DOHH2 (cell line): ENCODE measurements at regions not wholly inside any gene's neighbourhood (a gene's known extent, or its start where the extent isn't known, plus 50 kb on each side); places are given as distances from the start of the nearest gene placed in this dataset.

Experiments used
- H3F3A ChIP-seq: fragments of 200-600 bp; sonication (generic), shearing (Covaris generic); 2 replicates; pipeline ENCODE4 v1.6.0; 2016; ENCODE audit warnings: antibody characterized with exemption, mild to moderate bottlenecking; ENCODE audit not compliant: control insufficient read depth, insufficient read depth
- H3K27ac ChIP-seq: fragments of 200-600 bp; sonication (generic); 2 replicates; pipeline ENCODE4 v1.5.1; 2014; ENCODE audit warnings: low read depth, mild to moderate bottlenecking, low read length, moderate library complexity
- H3K27me3 ChIP-seq: fragments of 200-600 bp; sonication (generic); 2 replicates; pipeline ENCODE4 v1.6.1; 2014; ENCODE audit warnings: mild to moderate bottlenecking, low read length, mixed read lengths; ENCODE audit not compliant: control insufficient read depth
- H3K36me3 ChIP-seq: fragments of 200-600 bp; sonication (generic); 2 replicates; pipeline ENCODE4 v1.6.1; 2014; ENCODE audit warnings: mild to moderate bottlenecking, low read length, moderate library complexity, mixed read lengths; ENCODE audit not compliant: control insufficient read depth
- H3K4me1 ChIP-seq: fragments of 200-600 bp; sonication (generic); 2 replicates; pipeline ENCODE4 v1.6.1; 2014; ENCODE audit warnings: mild to moderate bottlenecking, low read length, mixed read lengths; ENCODE audit not compliant: control insufficient read depth
- H3K4me2 ChIP-seq: fragments of 200-600 bp; sonication (generic); 2 replicates; pipeline ENCODE4 v1.6.0; 2014; ENCODE audit warnings: mild to moderate bottlenecking, low read length, moderate library complexity
- H3K4me3 ChIP-seq: fragments of 200-600 bp; sonication (generic); 2 replicates; pipeline ENCODE4 v1.5.1; 2014; ENCODE audit warnings: mild to moderate bottlenecking, low read length, mixed read lengths
- H3K79me2 ChIP-seq: fragments of 200-600 bp; sonication (generic); 2 replicates; pipeline ENCODE4 v1.6.1; 2014; ENCODE audit warnings: mild to moderate bottlenecking, low read length, mixed read lengths; ENCODE audit not compliant: control insufficient read depth
- H3K9me2 ChIP-seq: fragments of 200-600 bp; sonication (generic); replicated peaks from 2 replicates; pipeline ENCODE4 v1.6.1; 2014; ENCODE audit warnings: mild to moderate bottlenecking, low read length, mixed read lengths; ENCODE audit not compliant: control insufficient read depth
- H3K9me3 ChIP-seq: fragments of 200-600 bp; sonication (generic); 2 replicates; pipeline ENCODE4 v1.6.1; 2014; ENCODE audit warnings: antibody characterized with exemption, low read length, mixed read lengths; ENCODE audit not compliant: control insufficient read depth, insufficient read depth
- H4K20me1 ChIP-seq: fragments of 200-600 bp; sonication (generic); 2 replicates; pipeline ENCODE4 v1.6.0; 2014; ENCODE audit warnings: low read depth, mild to moderate bottlenecking, antibody characterized with exemption, low read length, moderate library complexity; ENCODE audit not compliant: control insufficient read depth, insufficient read depth
- EZH2phosphoT487 ChIP-seq: fragments of 200-600 bp; sonication (generic); IDR thresholded peaks from 2 replicates; pipeline ENCODE4 v1.6.1; 2017; ENCODE audit warnings: borderline replicate concordance, mild to moderate bottlenecking, antibody characterized with exemption, low read length, moderate library complexity, mixed read lengths
- TF ChIP-seq, protein P1 (sequence below): fragments of 200-600 bp; sonication (generic); IDR thresholded peaks from one replicate; pipeline ENCODE4 v1.5.1; 2014; ENCODE audit warnings: antibody characterized with exemption, mild to moderate bottlenecking, low read depth, low read length; ENCODE audit not compliant: poor library complexity, severe bottlenecking

DNA sequence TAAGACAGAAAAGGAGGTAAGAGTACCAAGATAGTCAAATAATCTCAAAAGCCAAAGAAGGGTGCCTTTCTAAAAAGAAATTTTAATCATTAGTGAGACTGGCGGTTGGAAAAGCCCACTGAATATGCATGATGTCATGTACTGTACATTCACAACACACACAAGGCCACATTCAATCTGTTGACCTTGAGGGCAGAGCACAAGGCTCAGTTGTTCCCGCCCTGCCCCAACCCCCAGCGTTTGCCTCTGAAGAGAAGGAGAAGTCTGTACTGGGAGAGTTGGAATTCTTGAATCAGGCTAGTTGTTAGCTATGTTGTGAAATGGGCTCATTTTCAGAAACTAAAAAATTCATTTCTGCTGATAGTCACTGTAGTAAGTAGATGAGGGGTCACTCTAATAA is 50.2 kb upstream of the NID2 start:
- H3K27ac ChIP-seq: no peak overlapping the region
- H3K36me3 ChIP-seq: no peaks in the 10 kb centered on the region
- H3F3A ChIP-seq: no peaks in the 10 kb centered on the region
- H4K20me1 ChIP-seq: no peaks in the 10 kb centered on the region
- TF ChIP-seq, protein P1, sequence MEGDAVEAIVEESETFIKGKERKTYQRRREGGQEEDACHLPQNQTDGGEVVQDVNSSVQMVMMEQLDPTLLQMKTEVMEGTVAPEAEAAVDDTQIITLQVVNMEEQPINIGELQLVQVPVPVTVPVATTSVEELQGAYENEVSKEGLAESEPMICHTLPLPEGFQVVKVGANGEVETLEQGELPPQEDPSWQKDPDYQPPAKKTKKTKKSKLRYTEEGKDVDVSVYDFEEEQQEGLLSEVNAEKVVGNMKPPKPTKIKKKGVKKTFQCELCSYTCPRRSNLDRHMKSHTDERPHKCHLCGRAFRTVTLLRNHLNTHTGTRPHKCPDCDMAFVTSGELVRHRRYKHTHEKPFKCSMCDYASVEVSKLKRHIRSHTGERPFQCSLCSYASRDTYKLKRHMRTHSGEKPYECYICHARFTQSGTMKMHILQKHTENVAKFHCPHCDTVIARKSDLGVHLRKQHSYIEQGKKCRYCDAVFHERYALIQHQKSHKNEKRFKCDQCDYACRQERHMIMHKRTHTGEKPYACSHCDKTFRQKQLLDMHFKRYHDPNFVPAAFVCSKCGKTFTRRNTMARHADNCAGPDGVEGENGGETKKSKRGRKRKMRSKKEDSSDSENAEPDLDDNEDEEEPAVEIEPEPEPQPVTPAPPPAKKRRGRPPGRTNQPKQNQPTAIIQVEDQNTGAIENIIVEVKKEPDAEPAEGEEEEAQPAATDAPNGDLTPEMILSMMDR: no peak
- no peak for TF ChIP-seq EZH2phosphoT487
- peaks cover 8% of the 10 kb centered on the region for H3K4me1 ChIP-seq
- no peak overlapping the region for H3K4me2 ChIP-seq
- H3K4me3 ChIP-seq: no peak overlapping the region
- no peaks in the 10 kb centered on the region for H3K79me2 ChIP-seq
- H3K27me3 ChIP-seq: no peaks in the 10 kb centered on the region
- H3K9me2 ChIP-seq: no peaks in the 10 kb centered on the region
- H3K9me3 ChIP-seq: no peaks in the 10 kb centered on the region
